Superior temporal gyrus (tissue), 1 donor: ENCODE measurements at regions not wholly inside any gene's neighbourhood (a gene's known extent, or its start where the extent isn't known, plus 50 kb on each side); places are given as distances from the start of the nearest gene placed in this dataset.
"Not testable (repeated sequence)": the region's sequence is repeated elsewhere in the genome, so short reads cannot be mapped to it uniquely, and the experiment has no call there.

Source experiments
- DNase-seq: peaks from one replicate; pipeline ENCODE4 v3.0.0-alpha.2; 2016; ENCODE audit errors: extremely low spot score

DNA sequence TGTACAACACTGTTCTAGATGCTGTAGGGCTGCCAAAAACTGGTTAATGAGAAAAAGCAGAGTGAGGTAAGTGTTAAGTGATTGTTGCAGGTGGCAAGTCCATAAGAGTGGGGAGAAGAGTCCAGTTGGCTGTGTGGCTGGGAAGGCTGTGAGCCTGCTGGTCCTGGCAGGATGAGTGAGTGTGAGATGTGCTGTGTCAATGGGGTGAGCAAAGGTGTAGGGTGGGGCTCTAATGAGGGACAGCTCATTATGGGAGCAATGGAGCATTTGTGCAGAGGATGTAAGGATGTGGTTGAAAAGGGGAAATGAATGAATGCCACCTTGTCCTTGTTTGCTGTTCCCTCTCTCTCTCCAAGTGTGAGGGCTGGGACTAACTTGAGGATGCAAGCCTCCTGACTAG lies 145.3 kb upstream of the ROPN1 start:
- no peak for DNase-seq

DNA sequence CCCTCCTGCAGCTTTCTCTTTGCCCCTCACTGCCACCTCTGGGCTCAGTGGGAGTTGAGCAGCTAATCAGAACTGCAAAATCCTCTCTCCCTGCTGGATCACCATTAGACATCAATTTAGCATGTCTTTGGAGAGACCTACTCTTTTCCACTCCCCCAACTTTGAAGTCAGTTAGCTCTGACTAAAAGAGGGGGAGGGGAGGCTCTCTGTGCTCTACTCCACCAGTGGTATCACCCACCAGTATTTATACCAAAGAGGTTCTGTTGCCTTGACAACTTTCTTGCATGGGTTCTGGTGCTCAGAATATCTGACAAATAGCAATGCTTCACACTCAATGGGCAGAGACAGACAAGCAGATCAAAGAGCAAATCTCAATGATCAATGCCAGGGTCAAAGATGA lies 146.2 kb upstream of the ROPN1 start:
- no peak for DNase-seq

DNA sequence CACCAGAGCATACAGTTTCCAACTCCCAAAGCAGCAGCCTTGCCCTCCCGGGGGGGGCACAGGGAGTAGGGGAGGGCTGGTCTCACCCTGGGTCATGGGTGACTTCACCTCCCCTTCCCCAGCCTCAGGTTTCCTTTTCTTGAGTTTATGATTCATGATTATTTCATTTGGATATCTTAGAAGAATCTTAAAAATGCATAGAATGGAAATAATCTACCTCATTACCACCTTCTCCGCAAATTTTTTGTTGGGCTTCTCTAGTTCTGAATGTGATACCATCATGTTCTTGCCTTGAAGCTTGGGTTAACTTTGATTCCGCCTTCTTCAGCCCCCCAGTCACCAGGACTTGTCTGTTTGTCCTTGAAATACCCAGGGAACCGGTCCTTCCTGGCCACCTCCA lies 148.8 kb upstream of the ROPN1 start:
- no peak for DNase-seq

DNA sequence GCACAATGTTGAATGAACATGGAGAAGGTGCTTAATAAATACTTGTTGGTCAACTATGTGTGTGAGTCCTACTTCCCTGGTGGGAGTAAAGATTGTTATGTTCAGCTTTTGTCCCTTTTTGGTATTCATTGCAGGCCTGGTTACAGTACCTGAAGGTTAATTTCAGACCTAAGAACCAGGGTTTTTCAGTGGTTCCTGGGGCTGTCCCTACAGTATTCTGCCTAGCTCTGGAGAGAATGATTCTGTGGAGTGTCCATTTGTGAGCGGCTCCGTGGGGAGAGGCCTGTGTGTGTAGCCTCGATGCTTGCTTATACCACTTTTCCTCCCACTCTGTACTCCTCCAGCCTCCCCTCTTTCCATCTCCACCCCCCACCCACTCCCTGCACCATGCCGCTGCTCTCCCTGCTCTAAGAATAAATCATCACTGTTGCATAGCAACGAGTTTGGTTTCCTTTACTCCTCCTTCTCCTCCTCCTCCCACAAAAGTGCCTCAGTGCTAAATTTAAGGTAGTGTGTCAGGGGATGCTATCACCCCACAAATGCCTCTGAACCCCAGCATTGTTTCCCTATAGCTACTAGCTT lies 150.6 kb upstream of the ROPN1 start:
- no peak for DNase-seq

DNA sequence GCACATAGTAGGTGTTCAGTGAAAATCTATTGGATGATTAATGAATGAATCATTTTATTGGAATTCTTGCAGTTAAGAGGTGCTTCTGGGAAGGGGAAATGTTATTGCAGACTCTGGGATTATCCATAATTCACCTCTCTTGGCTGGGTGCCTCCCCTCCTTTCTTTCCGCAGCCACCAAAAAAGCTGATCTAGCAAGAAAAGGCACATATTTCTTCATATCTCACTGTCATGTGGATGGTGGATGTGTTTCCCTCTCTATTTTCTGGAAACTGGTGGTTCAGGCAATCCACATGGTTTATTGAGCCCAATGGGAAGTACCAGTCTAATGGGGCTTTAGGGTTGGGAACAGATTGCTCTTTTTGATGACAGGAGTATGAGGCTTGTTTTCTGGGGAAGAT lies 151.1 kb upstream of the ROPN1 start:
- no peak for DNase-seq

DNA sequence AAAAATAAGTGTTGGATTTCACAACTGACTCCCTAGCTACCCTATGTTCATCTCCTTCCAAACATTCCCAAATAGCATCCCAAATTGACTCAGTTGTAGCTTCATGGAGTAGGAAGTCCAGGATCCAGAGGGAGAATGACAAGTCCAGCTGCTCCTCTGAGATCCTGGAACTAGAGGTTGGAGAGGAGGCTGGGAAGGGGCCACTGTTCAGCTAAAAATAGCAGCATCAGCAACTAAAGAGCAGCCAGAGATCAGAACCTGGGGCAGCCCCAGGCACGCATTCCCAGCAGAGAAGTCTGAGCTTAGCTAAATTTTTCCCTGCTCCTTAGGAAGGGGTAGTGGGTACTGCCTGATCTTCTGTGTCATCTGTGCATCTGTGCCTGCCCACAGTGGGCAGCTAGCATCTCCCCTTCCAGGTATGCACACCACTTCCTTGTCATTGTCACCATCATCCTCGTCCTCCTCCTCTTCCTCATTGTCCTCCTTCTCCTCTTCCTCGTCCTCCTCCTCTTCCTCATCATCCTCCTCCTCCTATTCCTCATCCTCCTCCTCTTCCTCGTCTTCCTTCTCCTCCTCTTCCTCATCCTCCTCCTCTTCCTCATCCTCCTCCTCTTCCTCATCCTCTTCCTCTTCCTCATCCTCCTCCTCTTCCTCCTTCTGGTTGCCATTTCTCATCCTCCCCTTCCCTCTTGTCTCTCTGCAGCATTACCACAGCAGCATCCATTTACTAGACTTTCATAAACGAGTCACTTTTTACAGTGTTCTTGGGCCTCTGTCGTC lies 152.3 kb upstream of the ROPN1 start:
- no peak for DNase-seq

DNA sequence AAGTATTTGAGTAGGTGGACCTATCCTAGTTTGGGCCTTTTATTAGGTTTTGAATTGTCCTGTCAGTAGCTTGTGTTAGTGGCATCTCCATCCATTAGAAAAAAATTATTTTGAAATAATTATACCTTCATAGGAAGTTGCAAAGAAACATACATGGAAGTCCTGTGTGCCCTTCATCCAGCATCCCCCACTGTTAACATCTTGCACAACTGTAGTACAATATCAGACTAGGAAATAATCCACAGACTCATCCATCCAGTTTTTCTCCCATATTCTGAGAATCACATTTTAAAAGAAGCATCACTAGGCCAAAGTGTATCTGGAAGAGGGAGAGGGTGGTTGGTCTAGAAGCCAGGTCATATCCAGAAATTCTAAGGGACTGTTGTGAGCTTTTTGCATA lies 155.5 kb upstream of the ROPN1 start:
- no peak for DNase-seq

DNA sequence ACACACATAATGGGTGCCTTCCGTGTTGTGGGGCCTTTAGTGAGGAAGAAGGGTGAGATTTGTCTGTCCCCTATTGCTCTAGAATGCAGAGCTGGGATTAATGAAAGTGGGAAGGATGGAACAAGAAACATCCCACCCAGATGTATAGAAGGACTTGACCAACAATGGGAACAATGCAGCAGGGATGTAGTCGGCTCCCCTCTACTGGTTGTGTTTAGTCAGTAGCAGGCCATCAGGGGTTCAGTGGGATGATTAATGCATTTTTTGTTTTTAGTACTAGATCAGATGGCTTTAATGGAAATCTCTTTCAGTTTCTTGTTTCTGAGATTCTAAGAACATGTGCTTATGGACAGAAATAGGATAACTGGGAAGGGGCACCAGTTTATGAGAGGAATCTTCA lies 156.0 kb upstream of the ROPN1 start:
- DNase-seq: no peak

DNA sequence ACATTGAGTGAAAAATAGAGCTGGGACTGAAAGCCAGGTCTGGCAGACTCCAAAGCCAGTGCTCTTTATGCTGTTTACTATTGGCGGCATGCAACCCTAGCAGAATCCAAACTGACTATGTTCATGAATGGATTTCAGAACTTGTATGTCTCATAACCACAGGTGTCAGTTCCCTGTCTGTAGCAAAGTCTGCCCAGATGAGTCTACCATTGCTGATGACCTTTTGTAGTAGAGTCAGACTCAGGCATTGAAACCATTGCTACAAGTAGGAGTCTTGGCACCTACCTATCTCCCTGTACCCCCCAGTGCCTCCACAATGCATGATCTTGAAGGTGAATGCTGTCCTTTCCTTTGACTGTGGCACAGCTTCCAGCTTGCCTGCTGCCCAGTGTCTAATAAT lies 157.2 kb upstream of the ROPN1 start:
- DNase-seq: no peak

DNA sequence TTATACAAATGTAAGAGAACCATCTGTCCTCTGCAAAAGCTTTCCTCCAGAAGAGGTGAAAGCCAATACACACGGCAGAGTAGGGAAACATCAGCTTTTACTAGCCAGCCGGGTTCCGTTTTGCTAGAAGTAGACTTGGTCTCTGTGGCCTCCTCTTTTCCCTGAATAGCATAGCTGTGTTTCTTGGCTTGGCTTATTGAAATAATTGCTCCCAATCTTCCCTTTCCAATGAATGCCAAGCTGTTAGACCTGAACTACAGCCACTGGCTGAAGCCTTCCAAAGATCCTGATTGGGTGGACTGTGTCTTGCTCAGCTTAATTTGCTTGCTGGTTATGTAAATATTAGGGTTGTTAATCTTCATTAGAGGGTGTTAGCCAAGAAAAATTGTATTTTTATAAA lies 157.8 kb upstream of the ROPN1 start:
- DNase-seq: peak; percentile 31

DNA sequence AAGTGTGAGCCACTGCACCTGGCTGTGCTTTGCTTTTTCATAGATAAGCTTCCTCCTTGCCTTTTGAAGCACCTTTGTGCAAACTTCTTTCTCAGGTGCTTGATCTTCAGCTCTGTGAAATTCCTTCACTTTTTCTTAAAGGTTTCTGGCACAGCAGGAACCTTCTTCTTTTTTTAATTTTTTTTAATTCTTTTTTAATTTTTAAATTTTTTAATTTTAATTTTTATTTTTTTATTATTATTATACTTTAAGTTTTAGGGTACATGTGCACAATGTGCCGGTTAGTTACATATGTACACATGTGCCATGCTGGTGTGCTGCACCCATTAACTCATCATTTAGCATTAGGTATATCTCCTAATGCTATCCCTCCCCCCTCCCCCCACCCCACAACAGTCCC lies 161.0 kb upstream of the ROPN1 start:
- DNase-seq: not testable (repeated sequence)

DNA sequence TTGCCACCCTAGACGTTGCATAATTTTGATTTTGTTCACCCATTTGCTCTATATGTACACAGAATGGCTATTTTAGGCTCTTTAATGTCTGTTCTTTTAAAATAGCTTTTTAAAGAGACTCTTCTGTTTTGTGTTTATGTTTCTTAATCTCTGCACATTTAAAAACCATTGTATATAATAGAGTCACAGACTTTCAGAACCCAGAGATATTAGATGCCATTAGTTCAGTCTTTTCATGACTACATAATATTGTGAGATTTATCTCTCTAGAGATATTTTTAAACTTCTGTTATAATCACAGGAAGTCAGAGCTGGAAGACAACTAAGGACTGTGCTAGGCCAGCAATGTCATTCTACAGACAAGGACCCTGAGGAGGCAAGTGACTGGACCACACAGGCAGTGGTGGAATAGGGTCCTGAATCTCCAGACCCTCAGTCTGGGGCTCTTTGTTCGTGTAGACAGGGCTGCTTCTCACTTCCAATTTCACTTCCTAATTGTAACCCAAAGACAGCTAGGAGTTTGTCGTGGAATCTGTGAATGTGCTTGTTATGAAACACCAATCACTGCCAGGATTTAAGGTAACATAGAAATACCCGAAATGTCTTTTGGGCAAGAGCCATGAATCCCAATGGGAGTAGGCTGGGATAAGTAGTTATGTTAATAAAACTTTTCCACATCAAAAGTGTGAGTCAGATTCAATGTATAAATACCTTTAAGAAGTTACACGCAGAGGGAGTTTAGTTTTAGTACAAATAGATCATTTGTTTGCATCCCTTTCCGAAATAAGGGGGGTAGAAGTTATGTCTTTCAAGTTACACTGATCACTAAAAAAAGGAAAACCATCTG lies 165.2 kb upstream of the ROPN1 start:
- DNase-seq: peak; percentile 33

DNA sequence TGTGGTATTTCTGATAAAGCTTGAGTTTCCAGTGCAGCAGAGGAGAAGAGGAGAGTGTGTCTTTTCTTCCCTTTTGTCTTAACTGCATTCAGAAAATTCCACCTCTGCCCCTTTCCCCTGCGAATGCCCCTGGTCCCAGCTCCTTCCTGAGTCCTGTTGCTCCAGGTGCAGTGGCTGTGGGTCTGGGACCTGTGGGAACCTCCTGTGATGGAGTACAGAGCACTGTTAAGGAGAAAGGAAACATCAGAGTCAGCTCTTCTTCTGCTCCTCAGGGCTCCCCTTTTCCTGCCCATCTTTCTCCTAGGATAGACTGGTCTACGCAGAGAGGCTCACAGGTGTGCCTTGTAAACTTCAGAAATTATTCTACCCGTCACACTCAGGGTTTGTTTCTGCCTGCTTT lies 165.8 kb upstream of the ROPN1 start:
- no peak for DNase-seq

DNA sequence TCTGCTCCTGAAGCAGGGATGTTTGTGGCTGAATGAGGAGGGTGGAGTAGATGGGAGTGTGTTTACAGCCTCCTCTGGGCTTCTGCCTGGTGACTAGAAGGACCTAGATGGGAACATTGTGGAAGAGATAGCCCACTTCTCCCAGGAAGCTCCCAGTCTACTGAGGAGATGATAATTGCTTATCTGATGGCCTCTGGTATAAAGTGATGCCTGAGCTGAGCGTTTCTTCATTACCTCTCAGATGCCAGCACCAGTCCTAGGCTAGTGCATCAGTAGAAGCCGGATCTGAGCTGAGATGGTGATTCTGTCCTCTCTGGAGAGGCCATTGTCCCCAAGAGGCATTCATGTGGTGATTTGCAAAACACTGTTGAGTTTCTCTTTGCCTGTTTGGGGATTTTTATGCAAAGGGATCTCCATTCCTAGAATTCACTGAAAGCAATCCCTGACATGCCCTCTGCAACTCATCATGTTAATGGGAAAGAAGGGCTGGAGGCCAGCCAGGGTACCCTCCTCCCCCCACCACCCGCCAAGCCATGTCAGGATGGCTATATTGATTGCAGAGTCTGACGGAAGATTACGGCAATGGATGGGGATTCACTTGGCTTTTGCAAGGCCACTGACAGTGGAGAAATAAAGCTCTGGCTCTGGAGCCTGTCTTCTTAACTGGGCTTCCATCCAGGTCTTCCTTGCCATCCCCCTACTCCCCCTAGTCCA lies 166.4 kb upstream of the ROPN1 start:
- DNase-seq: no peak

DNA sequence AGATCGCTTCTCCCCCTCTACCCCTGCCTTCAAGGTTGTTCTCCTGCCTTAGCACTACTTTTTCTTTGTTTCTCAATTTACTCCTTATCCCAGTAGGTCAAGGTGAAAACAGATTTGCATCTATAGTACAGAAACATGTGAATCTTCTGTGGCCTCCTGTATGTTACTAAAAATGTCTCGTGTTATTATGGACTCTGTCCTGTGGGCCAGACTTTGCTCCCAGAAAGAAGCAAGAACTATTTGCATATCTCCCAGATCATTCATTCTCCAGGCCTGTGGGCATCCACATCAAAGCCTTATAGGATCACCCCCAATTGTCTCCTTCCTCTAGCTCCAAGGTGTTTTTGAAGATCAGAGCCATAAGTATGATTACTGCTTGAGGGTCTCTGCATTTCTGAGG lies 169.5 kb upstream of the ROPN1 start:
- no peak for DNase-seq

DNA sequence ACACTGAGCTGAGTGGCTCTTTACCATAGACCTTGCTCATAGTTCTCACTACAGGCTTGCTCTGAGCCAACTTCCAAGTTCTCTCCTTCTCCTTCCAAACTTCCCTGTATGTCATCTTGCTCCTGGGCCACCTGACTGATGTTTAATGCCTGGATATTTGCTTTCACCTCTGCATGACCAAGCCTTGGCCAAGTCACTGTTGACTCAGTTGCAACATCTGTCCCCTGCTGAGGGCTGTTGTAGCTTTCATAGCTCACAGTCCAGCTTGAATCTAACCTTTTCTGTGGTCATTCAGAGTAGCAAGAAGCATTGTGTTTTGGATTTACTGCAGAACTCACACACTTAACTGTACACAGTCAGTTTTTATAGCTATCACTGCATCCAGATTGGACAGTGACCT lies 171.8 kb upstream of the ROPN1 start:
- DNase-seq: no peak

DNA sequence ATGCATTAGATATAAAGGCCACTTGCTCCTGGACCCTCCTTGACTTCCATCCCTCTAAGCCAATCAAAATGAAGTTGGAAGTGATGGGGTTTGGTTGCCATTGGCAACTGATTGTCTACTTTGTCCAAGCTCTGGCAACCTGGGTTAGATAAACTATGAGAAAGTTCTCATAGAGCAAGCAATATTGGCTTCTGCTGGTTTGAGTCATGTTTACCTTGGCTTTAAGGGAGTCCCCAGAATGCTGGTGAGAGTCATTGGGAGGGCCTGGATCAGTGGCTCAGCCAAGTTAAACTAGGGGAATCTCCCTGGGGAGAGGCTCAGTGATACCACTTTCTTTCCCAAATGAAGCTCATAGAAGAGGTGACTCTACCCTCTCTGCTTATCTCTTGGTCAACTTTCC lies 176.3 kb upstream of the ROPN1 start:
- no peak for DNase-seq

DNA sequence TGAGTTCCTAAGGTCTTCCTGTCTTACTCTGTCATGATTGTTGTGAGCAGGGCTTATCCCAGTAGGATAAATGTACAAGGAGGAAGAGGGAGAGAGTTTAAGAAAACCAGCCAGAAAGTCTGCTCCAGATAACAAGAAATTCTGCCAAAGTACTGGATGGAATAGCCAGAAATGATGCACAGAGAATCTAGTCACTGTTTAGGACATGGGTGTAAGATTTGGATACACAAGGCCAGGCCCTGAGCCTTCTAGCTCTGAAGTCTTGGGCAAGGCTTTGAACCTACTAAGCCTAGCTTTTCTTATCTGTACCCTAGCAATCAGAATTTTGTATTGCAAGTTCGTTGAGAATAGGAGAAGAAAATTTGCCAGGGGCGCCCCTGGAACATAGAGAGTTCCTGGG lies 180.4 kb upstream of the ROPN1 start:
- DNase-seq: no peak

DNA sequence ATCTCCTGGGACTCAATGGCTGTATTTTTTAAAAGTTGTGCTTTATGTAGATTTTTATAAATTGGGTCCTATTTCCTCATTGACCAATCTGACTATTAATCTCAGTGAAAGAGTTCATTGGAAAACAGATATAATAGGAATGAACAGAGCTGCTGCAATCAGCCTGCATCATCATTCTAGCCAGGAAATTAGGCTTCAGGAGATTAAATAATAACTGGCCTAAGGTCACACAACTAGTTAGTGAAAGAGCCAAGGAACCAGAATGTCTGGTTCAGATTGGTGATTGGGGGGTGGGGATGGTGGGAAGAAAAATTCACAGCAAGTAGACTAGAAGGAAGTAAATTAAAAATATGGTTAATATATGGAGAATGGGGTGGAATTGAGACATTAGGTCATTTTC lies 180.9 kb upstream of the ROPN1 start:
- no peak for DNase-seq

DNA sequence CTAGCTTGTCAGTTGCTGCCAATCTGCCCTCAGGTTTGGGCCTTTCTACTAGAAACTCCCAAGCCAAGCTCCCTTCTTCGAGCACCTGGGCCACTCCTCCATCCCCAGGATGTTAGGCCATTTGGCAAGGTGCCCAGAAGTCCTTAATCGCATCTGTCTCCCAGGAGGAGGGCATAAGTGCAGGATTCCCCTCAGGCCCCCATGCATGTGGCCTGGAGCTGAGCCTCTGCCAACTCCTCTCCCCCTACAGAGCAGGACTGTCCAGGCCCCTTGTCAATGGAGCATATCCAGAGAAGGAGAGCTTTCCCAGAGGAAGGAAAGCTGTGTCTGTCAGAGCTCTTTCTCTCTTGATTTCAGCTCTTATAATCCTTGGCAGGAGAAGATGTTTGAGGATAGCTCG lies 182.6 kb upstream of the ROPN1 start:
- no peak for DNase-seq

DNA sequence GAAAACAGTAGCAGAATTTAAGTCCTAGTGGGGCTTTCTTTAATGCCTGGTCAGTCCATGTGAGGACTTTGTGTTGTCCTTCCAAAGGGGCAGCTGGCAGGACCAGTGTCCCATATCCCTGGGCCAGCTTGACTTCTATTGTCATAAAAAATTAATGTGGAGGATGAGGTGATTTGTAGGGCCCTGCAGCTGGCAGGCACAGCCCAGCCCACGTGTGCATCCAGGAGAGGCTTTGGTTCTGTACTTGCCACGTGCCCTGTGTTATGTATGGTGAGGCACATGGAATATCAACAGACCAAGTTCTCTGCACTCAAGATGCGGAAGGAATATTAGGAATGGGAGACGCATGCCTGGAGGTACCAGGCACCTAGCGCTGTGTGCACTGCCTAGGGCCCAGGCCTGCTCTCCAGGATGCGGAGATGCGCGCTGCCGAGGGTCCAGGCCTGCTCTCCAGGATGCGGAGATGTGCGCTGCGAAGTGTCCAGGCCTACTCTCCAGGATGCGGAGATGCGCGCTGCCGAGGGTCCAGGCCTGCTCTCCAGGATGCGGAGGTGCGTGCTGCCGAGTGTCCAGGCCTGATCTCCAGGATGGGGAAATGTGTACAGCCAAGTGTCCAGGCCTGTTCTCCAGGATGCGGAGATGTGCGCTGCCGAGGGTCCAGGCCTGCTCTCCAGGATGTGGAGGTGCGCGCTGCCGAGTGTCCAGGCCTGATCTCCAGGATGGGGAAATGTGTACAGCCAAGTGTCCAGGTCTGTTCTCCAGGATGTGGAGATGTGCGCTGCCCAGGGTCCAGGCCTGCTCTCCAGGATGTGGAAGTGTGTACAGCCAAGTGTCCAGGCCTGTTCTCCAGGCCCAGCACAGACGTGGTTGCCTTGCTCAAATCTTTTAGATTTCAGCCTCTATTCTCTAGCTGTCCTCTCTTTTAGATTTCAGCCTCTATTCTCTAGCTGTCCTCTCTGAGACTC lies 183.3 kb upstream of the ROPN1 start:
- DNase-seq: no peak
